Endodermal cell (in vitro differentiated cells): ENCODE measurements at regions not wholly inside any gene's neighbourhood (a gene's known extent, or its start where the extent isn't known, plus 50 kb on each side); places are given as distances from the start of the nearest gene placed in this dataset.
"Not testable (repeated sequence)": the region's sequence is repeated elsewhere in the genome, so short reads cannot be mapped to it uniquely, and the experiment has no call there.

Experiments used
- DNase-seq: peaks from one replicate; pipeline ENCODE4 v3.0.0-alpha.2; 2017
- H3K27ac ChIP-seq: 2 replicates; pipeline ENCODE4 v1.5.1; 2013; ENCODE audit warnings: mild to moderate bottlenecking, low read depth, low read length, moderate library complexity
- H3K27me3 ChIP-seq: 2 replicates; pipeline ENCODE4 v1.6.1; 2013; ENCODE audit warnings: mild to moderate bottlenecking, low read length, moderate library complexity; ENCODE audit not compliant: insufficient read depth, control insufficient read depth, poor library complexity, severe bottlenecking
- H3K36me3 ChIP-seq: 2 replicates; pipeline ENCODE4 v1.7.0; 2013; ENCODE audit warnings: mild to moderate bottlenecking, low read length, moderate library complexity; ENCODE audit not compliant: control insufficient read depth, insufficient read depth
- H3K4me1 ChIP-seq: one replicate; pipeline ENCODE4 v1.7.0; 2013; ENCODE audit warnings: low read length; ENCODE audit not compliant: control insufficient read depth, insufficient read depth
- H3K4me3 ChIP-seq: 2 replicates; pipeline ENCODE4 v1.5.1; 2013; ENCODE audit warnings: mild to moderate bottlenecking, low read length, moderate library complexity
- H3K9ac ChIP-seq: 2 replicates; pipeline ENCODE4 v1.6.1; 2013; ENCODE audit warnings: mild to moderate bottlenecking, low read length, moderate library complexity; ENCODE audit not compliant: poor library complexity, severe bottlenecking; ENCODE audit errors: extremely low read depth
- H3K9me3 ChIP-seq: 2 replicates; pipeline ENCODE4 v1.6.1; 2013; ENCODE audit warnings: mild to moderate bottlenecking, low read length, moderate library complexity; ENCODE audit not compliant: control insufficient read depth
- H3K27ac Mint-ChIP-seq: 2 replicates; pipeline ENCODE4 v1.8.0; 2020; ENCODE audit warnings: mixed read lengths
- H3K27me3 Mint-ChIP-seq: 2 replicates; pipeline ENCODE4 v1.8.0; 2021; ENCODE audit warnings: mild to moderate bottlenecking, mixed read lengths; ENCODE audit not compliant: insufficient read depth
- H3K36me3 Mint-ChIP-seq: 2 replicates; pipeline ENCODE4 v1.8.0; 2020; ENCODE audit warnings: low read depth, mixed read lengths
- H3K4me1 Mint-ChIP-seq: 2 replicates; pipeline ENCODE4 v1.8.0; 2020; ENCODE audit warnings: mixed read lengths
- H3K4me3 Mint-ChIP-seq: 2 replicates; pipeline ENCODE4 v1.8.0; 2020; ENCODE audit warnings: mild to moderate bottlenecking, moderate library complexity, mixed read lengths
- H3K9me3 Mint-ChIP-seq: 2 replicates; pipeline ENCODE4 v1.8.0; 2020; ENCODE audit warnings: mild to moderate bottlenecking, mixed read lengths
- WGBS, 2 experiments: methylation state at CpG; one replicate each; pipeline versions ENCODE4 v1.1.5 to v1.1.7; 2013; ENCODE audit warnings: missing lambda C conversion rate in 2 of 2, mixed read lengths in 1 of 2; ENCODE audit not compliant: insufficient coverage in 1 of 2, insufficient read length in 1 of 2; 5-methylcytosine and 5-hydroxymethylcytosine counted together
- TF ChIP-seq, protein P1 (sequence below): fragments of 200-600 bp; sonication (generic); conservative IDR thresholded peaks from 2 replicates; pipeline ENCODE4 v1.5.0; 2021; ENCODE audit warnings: antibody characterized with exemption, mild to moderate bottlenecking

GRCh38 chr9:66152406-66152805 is 415.5 kb downstream of the FOXD4L4 start:
- peak; percentile 16 for DNase-seq
- not testable (repeated sequence) for H3K9me3 ChIP-seq, H3K4me1 Mint-ChIP-seq, H3K27ac ChIP-seq, H3K36me3 ChIP-seq, H3K27me3 ChIP-seq, H3K9me3 Mint-ChIP-seq, H3K27ac Mint-ChIP-seq, H3K4me3 Mint-ChIP-seq, H3K36me3 Mint-ChIP-seq, H3K4me1 ChIP-seq, H3K27me3 Mint-ChIP-seq, H3K4me3 ChIP-seq, H3K9ac ChIP-seq
- whole genome bisulfite sequencing, 2 experiments: 0% methylated on average over 3 of the region's 30 CpGs; no CpG with 5 or more reads in 1 of the 2 experiments

DNA sequence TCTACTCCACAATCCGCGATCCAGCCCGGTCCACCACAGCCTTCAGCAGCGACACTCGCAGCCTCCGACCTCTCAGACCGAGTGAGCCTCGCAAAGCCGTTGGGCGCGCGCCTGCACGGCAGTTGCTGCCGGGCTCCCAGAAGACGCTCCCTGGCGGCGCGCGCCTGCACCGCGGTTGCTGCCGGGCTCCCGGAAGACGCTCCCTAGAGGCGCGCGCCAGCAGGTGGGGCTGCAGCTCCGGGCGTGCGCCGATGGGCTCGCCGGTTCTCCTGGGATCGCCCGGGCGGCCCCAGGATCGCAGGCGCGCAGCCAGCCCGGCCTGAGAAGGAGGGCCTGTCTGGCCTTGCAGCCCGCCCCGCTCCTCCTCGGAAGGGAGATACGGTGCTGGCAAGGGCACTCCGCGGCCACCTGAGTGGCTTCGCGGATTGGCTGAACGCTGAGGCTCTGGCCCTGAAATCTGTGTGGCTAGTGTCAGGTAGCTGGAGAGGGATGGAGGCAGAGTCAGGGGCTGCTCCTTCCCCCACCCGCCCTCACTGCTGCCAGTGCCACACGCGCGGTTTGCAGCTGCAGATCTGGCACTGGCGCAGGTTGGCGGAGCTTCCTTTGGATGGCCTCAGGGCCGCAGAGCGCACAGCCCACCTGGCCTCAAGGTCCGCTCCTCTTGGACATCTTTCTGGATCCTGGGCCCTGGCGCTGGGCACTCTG is 416.2 kb downstream of the FOXD4L4 start:
- not testable (repeated sequence) for H3K36me3 ChIP-seq, H3K4me1 ChIP-seq, H3K36me3 Mint-ChIP-seq, H3K4me3 ChIP-seq, H3K9me3 Mint-ChIP-seq, H3K27me3 ChIP-seq, H3K9ac ChIP-seq, H3K27ac ChIP-seq, H3K27me3 Mint-ChIP-seq, H3K9me3 ChIP-seq, H3K4me3 Mint-ChIP-seq, H3K4me1 Mint-ChIP-seq, H3K27ac Mint-ChIP-seq
- 4% methylated on average over 26 of the region's 59 CpGs; no CpG with 5 or more reads in 1 of the 2 experiments for WGBS, 2 experiments
- DNase-seq: peak; percentile 74
- TF ChIP-seq, protein P1, sequence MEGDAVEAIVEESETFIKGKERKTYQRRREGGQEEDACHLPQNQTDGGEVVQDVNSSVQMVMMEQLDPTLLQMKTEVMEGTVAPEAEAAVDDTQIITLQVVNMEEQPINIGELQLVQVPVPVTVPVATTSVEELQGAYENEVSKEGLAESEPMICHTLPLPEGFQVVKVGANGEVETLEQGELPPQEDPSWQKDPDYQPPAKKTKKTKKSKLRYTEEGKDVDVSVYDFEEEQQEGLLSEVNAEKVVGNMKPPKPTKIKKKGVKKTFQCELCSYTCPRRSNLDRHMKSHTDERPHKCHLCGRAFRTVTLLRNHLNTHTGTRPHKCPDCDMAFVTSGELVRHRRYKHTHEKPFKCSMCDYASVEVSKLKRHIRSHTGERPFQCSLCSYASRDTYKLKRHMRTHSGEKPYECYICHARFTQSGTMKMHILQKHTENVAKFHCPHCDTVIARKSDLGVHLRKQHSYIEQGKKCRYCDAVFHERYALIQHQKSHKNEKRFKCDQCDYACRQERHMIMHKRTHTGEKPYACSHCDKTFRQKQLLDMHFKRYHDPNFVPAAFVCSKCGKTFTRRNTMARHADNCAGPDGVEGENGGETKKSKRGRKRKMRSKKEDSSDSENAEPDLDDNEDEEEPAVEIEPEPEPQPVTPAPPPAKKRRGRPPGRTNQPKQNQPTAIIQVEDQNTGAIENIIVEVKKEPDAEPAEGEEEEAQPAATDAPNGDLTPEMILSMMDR: peak; percentile 40

GRCh38 chr9:66153971-66154691 is 417.2 kb downstream of the FOXD4L4 start:
- not testable (repeated sequence) for H3K9ac ChIP-seq, H3K4me3 Mint-ChIP-seq, DNase-seq, H3K4me1 ChIP-seq, H3K27ac ChIP-seq, H3K36me3 Mint-ChIP-seq, H3K27ac Mint-ChIP-seq, H3K9me3 Mint-ChIP-seq, H3K27me3 Mint-ChIP-seq, H3K27me3 ChIP-seq, H3K36me3 ChIP-seq, H3K9me3 ChIP-seq, H3K4me3 ChIP-seq, H3K4me1 Mint-ChIP-seq
- 61% methylated on average over 16 of the region's 40 CpGs; no CpG with 5 or more reads in 1 of the 2 experiments for WGBS, 2 experiments

GRCh38 chr9:66182316-66182715 is 445.4 kb downstream of the FOXD4L4 start:
- not testable (repeated sequence) for H3K9me3 ChIP-seq, H3K36me3 Mint-ChIP-seq, H3K9me3 Mint-ChIP-seq, H3K4me1 ChIP-seq, H3K27me3 ChIP-seq, H3K4me3 ChIP-seq, H3K36me3 ChIP-seq, H3K27me3 Mint-ChIP-seq, DNase-seq, H3K4me1 Mint-ChIP-seq, H3K4me3 Mint-ChIP-seq, H3K27ac Mint-ChIP-seq, H3K9ac ChIP-seq, H3K27ac ChIP-seq
- 100% methylated on average over 2 of the region's 7 CpGs; no CpG with 5 or more reads in 1 of the 2 experiments for WGBS, 2 experiments

GRCh38 chr9:66183648-66184047 is 446.7 kb downstream of the FOXD4L4 start:
- WGBS, 2 experiments: no CpG with 5 or more reads among the region's 2 CpGs

GRCh38 chr9:66197199-66197598 is 460.3 kb downstream of the FOXD4L4 start:
- not testable (repeated sequence) for H3K9me3 Mint-ChIP-seq, DNase-seq, H3K36me3 ChIP-seq, H3K4me1 ChIP-seq, H3K4me1 Mint-ChIP-seq, H3K4me3 ChIP-seq, H3K27me3 Mint-ChIP-seq, H3K27ac Mint-ChIP-seq, H3K9me3 ChIP-seq, H3K4me3 Mint-ChIP-seq, H3K9ac ChIP-seq, H3K27me3 ChIP-seq, H3K27ac ChIP-seq, H3K36me3 Mint-ChIP-seq
- WGBS, 2 experiments: 100% methylated on average over 2 of the region's 4 CpGs; no CpG with 5 or more reads in 1 of the 2 experiments

More at GRCh38 chr9:66183648-66184047, 446.7 kb downstream of the FOXD4L4 start:
- H3K4me3 ChIP-seq, DNase-seq, H3K4me1 Mint-ChIP-seq, H3K4me3 Mint-ChIP-seq, H3K27ac Mint-ChIP-seq, H3K27me3 ChIP-seq, H3K9ac ChIP-seq, H3K27me3 Mint-ChIP-seq, H3K9me3 ChIP-seq, H3K4me1 ChIP-seq, H3K36me3 ChIP-seq, H3K36me3 Mint-ChIP-seq, H3K9me3 Mint-ChIP-seq, H3K27ac ChIP-seq: not testable (repeated sequence)
